HEK293 (cell line): ENCODE measurements at regions not wholly inside any gene's neighbourhood (a gene's known extent, or its start where the extent isn't known, plus 50 kb on each side); places are given as distances from the start of the nearest gene placed in this dataset.

ENCODE experiments used
- CTCF ChIA-PET: fragments of 350-600 bp; formaldehyde crosslinking; extraction: SDS; loops from one replicate; lab custom pipeline; 2021; ENCODE audit warnings: antibody characterized with exemption; lab: Yijun Ruan, JAX
- POLR2A ChIA-PET: fragments of 300-600 bp; formaldehyde crosslinking; extraction: SDS; loops from one replicate; lab custom pipeline; 2020; ENCODE audit warnings: antibody characterized with exemption, inconsistent platforms; lab: Yijun Ruan, JAX
- H3K27ac ChIP-seq: fragments of 200-500 bp; sonication (Bioruptor generic); 2 replicates; pipeline ENCODE4 v1.5.1; 2014; ENCODE audit warnings: low read depth, low read length, control low read depth, inconsistent platforms; ENCODE audit errors: extremely low read depth
- H3K36me3 ChIP-seq, 2 experiments: fragments of 200-500 bp in 1 of 2; sonication (Bioruptor generic) in 1 of 2; 1 replicate in 1 of 2; 2 replicates in 1 of 2; pipeline ENCODE4 v1.5.1; 2014 to 2017; ENCODE audit warnings: inconsistent platforms in 2 of 2, low read length in 2 of 2; ENCODE audit not compliant: control insufficient read depth in 2 of 2, insufficient read depth in 1 of 2
- H3K4me1 ChIP-seq: fragments of 200-500 bp; sonication (Bioruptor generic); 2 replicates; pipeline ENCODE4 v1.5.1; 2014; ENCODE audit warnings: mild to moderate bottlenecking, low read length, inconsistent platforms; ENCODE audit not compliant: control insufficient read depth, insufficient read depth
- H3K4me3 ChIP-seq: 2 replicates; pipeline ENCODE4 v1.5.1; 2011; ENCODE audit warnings: low read depth, mild to moderate bottlenecking, control low read depth, low read length, moderate library complexity
- H3K9me3 ChIP-seq: fragments of 200-500 bp; sonication (Bioruptor generic); 2 replicates; pipeline ENCODE4 v1.5.1; 2014; ENCODE audit warnings: low read depth, low read length, inconsistent platforms; ENCODE audit not compliant: control insufficient read depth, insufficient read depth
- EGR2 ChIP-seq: fragments of 450-650 bp; formaldehyde crosslinking; IDR thresholded peaks from 2 replicates; pipeline ENCODE4 v1.5.1; 2016; ENCODE audit warnings: low read depth, missing biosample characterization, missing genetic modification characterization
- HOXA7 ChIP-seq: sonication (generic); formaldehyde crosslinking; IDR thresholded peaks from 2 replicates; pipeline ENCODE4 v1.8.1; 2022; ENCODE audit warnings: missing genetic modification reagents, borderline replicate concordance
- KLF8 ChIP-seq: fragments of 450-650 bp; formaldehyde crosslinking; IDR thresholded peaks from 2 replicates; pipeline ENCODE4 v1.5.1; 2016; ENCODE audit warnings: missing biosample characterization, missing genetic modification characterization
- MZF1 ChIP-seq: fragments of 450-650 bp; formaldehyde crosslinking; IDR thresholded peaks from 2 replicates; pipeline ENCODE4 v1.5.1; 2017; ENCODE audit warnings: missing biosample characterization, missing genetic modification characterization, borderline replicate concordance
- SETDB1 ChIP-seq: IDR thresholded peaks from one replicate; pipeline ENCODE4 v1.6.1; 2017; ENCODE audit warnings: mild to moderate bottlenecking, low read length, moderate library complexity, mixed read lengths; ENCODE audit not compliant: insufficient read length
- ZFHX2 ChIP-seq: fragments of 450-650 bp; formaldehyde crosslinking; conservative IDR thresholded peaks from 2 replicates; pipeline ENCODE4 v1.5.1; 2016; ENCODE audit warnings: missing biosample characterization, missing genetic modification characterization
- ZNF10 ChIP-seq: fragments of 450-650 bp; formaldehyde crosslinking; IDR thresholded peaks from 2 replicates; pipeline ENCODE4 v1.5.1; 2017; ENCODE audit warnings: missing biosample characterization, missing genetic modification characterization
- ZNF221 ChIP-seq: fragments of 450-650 bp; formaldehyde crosslinking; IDR thresholded peaks from 2 replicates; pipeline ENCODE4 v1.5.1; 2017; ENCODE audit warnings: missing biosample characterization, missing genetic modification characterization, borderline replicate concordance
- ZNF426 ChIP-seq: fragments of 450-650 bp; formaldehyde crosslinking; IDR thresholded peaks from 2 replicates; pipeline ENCODE4 v1.5.1; 2017; ENCODE audit warnings: missing biosample characterization, missing genetic modification characterization, mild to moderate bottlenecking, inconsistent platforms, moderate library complexity
- ZSCAN30 ChIP-seq: fragments of 450-650 bp; IDR thresholded peaks from 2 replicates; pipeline ENCODE4 v1.5.1; 2018; ENCODE audit warnings: missing biosample characterization, mild to moderate bottlenecking, missing genetic modification characterization, moderate library complexity
- TF ChIP-seq, protein P1 (sequence below): fragments of 450-650 bp; formaldehyde crosslinking; IDR thresholded peaks from 2 replicates; pipeline ENCODE4 v1.5.1; 2016; ENCODE audit warnings: missing biosample characterization, missing genetic modification characterization, borderline replicate concordance
- TF ChIP-seq, protein P2 (sequence below): fragments of 450-650 bp; formaldehyde crosslinking; IDR thresholded peaks from 2 replicates; pipeline ENCODE4 v1.5.1; 2016; ENCODE audit warnings: missing biosample characterization, missing genetic modification characterization, borderline replicate concordance
- TF ChIP-seq, protein P3 (sequence below): fragments of 450-650 bp; formaldehyde crosslinking; conservative IDR thresholded peaks from 2 replicates; pipeline ENCODE4 v1.5.1; 2016; ENCODE audit warnings: low read depth, missing biosample characterization, missing genetic modification characterization
- TF ChIP-seq, protein P4 (sequence below): fragments of 450-650 bp; formaldehyde crosslinking; IDR thresholded peaks from 2 replicates; pipeline ENCODE4 v1.5.1; 2016; ENCODE audit warnings: missing biosample characterization, missing genetic modification characterization

DNA sequence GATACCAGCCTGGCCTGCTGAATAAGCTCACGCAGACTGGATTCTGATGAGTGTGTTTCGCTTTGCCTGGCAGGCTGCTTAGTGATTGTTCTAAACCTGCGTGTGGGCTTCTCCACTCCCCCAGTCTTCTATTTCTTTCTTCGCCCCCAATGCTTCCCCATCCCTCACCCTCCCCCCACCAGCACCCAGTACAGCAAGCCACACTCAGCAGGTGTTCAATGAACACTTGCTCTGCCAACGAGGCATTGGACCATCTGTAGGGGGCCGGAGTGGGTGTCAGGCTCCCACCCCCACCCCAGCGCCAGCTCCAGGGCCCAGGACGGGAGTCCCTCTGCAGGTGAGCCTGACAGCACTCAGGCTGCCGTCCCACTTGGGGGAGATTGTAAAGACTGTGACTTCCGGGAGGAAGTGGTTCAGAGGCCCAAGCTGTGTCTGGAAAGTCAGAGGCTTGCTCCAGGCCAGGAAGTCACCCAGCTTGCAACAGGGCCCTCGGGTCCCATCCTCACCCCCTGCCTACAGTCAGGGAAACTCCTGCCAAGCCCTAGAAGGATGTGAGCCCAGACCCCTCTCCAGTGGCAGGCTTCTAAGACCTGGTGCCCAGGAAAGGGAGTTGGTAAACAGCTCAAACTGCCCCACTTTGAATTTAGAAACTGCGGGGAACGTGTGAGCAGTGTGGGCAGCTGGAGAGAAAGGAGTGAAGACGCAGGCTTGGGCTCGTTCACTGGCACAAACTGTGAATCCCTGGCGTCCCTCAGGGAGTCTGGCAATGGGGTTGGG, 66.3 kb upstream of the PRDM11 start:
- no peaks in the 10 kb centered on the region for H3K36me3 ChIP-seq
- no peaks in the 10 kb centered on the region for H3K9me3 ChIP-seq
- H3K4me3 ChIP-seq = no peak overlapping the region
- POLR2A ChIA-PET = no interaction called here
- H3K4me1 ChIP-seq = no peaks in the 10 kb centered on the region
- TF ChIP-seq ZNF10 (tag by site-specific recombination) = no peak
- TF ChIP-seq EGR2 (tag by site-specific recombination) = peak; percentile 71
- TF ChIP-seq ZNF426 (tag by site-specific recombination) = no peak
- TF ChIP-seq, protein P1, sequence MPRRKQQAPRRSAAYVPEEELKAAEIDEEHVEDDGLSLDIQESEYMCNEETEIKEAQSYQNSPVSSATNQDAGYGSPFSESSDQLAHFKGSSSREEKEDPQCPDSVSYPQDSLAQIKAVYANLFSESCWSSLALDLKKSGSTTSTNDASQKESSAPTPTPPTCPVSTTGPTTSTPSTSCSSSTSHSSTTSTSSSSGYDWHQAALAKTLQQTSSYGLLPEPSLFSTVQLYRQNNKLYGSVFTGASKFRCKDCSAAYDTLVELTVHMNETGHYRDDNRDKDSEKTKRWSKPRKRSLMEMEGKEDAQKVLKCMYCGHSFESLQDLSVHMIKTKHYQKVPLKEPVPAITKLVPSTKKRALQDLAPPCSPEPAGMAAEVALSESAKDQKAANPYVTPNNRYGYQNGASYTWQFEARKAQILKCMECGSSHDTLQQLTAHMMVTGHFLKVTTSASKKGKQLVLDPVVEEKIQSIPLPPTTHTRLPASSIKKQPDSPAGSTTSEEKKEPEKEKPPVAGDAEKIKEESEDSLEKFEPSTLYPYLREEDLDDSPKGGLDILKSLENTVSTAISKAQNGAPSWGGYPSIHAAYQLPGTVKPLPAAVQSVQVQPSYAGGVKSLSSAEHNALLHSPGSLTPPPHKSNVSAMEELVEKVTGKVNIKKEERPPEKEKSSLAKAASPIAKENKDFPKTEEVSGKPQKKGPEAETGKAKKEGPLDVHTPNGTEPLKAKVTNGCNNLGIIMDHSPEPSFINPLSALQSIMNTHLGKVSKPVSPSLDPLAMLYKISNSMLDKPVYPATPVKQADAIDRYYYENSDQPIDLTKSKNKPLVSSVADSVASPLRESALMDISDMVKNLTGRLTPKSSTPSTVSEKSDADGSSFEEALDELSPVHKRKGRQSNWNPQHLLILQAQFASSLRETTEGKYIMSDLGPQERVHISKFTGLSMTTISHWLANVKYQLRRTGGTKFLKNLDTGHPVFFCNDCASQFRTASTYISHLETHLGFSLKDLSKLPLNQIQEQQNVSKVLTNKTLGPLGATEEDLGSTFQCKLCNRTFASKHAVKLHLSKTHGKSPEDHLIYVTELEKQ = no peak
- CTCF ChIA-PET = interaction anchor here (0.6 to 2.9 kb wide), 9 partner anchors 15 to 297 kb away, joined by 3 to 11 read pairs (median 3); no protein-coding TSS in a partner anchor
- no peak overlapping the region for H3K27ac ChIP-seq

DNA sequence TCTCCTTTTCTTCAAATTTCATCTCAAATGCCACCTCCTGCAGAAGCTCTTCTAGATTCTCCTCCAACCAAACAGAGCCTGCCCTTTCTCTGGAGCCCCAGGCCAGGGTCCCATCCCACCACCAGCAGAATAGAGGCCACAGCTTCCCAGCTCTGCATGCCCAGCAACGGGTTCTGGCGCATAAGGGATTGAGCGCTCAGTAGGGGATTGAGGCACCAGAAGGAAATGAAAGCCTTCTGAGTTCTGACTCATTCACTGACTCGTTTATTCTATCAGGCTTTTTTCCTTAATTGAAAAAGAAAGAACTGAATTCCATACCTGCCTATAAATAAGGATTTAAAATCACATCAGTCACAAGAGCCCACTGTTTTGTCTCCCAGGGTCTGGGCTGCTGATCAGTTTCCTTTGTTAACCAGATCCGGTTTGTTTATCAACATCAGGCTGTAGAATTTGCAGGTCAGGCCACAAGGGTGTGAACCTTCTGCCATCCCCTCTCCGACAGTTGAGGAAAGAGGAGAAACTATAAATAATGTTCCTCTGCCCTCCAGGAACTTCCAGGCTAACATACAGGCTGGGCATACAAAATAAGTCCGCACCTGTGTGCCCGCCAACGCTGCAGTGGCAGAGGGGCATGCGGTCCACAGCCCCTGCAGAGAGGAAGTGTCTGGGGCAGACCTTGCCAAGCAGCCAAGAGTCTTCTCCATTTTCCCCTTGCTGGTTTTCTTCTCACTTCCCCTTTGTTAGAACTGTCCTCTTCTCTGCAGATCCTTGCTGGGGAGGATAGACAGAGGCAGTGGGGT, 63.5 kb upstream of the PRDM11 start:
- ChIA-PET CTCF (interaction anchor here (0.6 to 2.9 kb wide), 8 partner anchors 22 to 151 kb away, joined by 3 to 11 read pairs (median 4); no protein-coding TSS in a partner anchor), POLR2A (no interaction called here)
- no peaks in the 10 kb centered on the region for H3K4me1 ChIP-seq
- no peaks in the 10 kb centered on the region for H3K36me3 ChIP-seq
- no peak overlapping the region for H3K27ac ChIP-seq
- H3K9me3 ChIP-seq = no peaks in the 10 kb centered on the region
- TF ChIP-seq, protein P2, sequence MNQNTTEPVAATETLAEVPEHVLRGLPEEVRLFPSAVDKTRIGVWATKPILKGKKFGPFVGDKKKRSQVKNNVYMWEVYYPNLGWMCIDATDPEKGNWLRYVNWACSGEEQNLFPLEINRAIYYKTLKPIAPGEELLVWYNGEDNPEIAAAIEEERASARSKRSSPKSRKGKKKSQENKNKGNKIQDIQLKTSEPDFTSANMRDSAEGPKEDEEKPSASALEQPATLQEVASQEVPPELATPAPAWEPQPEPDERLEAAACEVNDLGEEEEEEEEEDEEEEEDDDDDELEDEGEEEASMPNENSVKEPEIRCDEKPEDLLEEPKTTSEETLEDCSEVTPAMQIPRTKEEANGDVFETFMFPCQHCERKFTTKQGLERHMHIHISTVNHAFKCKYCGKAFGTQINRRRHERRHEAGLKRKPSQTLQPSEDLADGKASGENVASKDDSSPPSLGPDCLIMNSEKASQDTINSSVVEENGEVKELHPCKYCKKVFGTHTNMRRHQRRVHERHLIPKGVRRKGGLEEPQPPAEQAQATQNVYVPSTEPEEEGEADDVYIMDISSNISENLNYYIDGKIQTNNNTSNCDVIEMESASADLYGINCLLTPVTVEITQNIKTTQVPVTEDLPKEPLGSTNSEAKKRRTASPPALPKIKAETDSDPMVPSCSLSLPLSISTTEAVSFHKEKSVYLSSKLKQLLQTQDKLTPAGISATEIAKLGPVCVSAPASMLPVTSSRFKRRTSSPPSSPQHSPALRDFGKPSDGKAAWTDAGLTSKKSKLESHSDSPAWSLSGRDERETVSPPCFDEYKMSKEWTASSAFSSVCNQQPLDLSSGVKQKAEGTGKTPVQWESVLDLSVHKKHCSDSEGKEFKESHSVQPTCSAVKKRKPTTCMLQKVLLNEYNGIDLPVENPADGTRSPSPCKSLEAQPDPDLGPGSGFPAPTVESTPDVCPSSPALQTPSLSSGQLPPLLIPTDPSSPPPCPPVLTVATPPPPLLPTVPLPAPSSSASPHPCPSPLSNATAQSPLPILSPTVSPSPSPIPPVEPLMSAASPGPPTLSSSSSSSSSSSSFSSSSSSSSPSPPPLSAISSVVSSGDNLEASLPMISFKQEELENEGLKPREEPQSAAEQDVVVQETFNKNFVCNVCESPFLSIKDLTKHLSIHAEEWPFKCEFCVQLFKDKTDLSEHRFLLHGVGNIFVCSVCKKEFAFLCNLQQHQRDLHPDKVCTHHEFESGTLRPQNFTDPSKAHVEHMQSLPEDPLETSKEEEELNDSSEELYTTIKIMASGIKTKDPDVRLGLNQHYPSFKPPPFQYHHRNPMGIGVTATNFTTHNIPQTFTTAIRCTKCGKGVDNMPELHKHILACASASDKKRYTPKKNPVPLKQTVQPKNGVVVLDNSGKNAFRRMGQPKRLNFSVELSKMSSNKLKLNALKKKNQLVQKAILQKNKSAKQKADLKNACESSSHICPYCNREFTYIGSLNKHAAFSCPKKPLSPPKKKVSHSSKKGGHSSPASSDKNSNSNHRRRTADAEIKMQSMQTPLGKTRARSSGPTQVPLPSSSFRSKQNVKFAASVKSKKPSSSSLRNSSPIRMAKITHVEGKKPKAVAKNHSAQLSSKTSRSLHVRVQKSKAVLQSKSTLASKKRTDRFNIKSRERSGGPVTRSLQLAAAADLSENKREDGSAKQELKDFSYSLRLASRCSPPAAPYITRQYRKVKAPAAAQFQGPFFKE (tag by site-specific recombination) = no peak
- TF ChIP-seq KLF8 (tag by site-specific recombination) (no peak), ZSCAN30 (tag by site-specific recombination) (no peak), ZNF221 (tag by site-specific recombination) (no peak), SETDB1 (no peak), HOXA7 (CRISPR knock-in tag) (no peak), MZF1 (no peak), ZFHX2 (tag by site-specific recombination) (no peak)
- TF ChIP-seq, protein P3, sequence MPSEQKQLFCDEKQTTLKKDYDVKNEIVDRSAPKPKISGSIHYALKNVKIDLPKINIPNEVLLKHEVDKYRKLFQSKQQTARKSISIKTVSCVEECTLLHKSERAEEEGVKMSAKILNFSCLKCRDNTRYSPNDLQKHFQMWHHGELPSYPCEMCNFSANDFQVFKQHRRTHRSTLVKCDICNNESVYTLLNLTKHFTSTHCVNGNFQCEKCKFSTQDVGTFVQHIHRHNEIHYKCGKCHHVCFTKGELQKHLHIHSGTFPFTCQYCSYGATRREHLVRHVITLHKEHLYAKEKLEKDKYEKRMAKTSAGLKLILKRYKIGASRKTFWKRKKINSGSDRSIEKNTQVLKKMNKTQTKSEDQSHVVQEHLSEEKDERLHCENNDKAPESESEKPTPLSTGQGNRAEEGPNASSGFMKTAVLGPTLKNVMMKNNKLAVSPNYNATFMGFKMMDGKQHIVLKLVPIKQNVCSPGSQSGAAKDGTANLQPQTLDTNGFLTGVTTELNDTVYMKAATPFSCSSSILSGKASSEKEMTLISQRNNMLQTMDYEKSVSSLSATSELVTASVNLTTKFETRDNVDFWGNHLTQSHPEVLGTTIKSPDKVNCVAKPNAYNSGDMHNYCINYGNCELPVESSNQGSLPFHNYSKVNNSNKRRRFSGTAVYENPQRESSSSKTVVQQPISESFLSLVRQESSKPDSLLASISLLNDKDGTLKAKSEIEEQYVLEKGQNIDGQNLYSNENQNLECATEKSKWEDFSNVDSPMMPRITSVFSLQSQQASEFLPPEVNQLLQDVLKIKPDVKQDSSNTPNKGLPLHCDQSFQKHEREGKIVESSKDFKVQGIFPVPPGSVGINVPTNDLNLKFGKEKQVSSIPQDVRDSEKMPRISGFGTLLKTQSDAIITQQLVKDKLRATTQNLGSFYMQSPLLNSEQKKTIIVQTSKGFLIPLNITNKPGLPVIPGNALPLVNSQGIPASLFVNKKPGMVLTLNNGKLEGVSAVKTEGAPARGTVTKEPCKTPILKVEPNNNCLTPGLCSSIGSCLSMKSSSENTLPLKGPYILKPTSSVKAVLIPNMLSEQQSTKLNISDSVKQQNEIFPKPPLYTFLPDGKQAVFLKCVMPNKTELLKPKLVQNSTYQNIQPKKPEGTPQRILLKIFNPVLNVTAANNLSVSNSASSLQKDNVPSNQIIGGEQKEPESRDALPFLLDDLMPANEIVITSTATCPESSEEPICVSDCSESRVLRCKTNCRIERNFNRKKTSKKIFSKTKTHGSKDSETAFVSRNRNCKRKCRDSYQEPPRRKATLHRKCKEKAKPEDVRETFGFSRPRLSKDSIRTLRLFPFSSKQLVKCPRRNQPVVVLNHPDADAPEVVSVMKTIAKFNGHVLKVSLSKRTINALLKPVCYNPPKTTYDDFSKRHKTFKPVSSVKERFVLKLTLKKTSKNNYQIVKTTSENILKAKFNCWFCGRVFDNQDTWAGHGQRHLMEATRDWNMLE (tag by site-specific recombination) = no peak
- TF ChIP-seq, protein P4, sequence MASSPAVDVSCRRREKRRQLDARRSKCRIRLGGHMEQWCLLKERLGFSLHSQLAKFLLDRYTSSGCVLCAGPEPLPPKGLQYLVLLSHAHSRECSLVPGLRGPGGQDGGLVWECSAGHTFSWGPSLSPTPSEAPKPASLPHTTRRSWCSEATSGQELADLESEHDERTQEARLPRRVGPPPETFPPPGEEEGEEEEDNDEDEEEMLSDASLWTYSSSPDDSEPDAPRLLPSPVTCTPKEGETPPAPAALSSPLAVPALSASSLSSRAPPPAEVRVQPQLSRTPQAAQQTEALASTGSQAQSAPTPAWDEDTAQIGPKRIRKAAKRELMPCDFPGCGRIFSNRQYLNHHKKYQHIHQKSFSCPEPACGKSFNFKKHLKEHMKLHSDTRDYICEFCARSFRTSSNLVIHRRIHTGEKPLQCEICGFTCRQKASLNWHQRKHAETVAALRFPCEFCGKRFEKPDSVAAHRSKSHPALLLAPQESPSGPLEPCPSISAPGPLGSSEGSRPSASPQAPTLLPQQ (tag by site-specific recombination) = no peak
- no peak overlapping the region for H3K4me3 ChIP-seq
